Neural progenitor cell (in vitro differentiated cells): ENCODE measurements at regions not wholly inside any gene's neighbourhood (a gene's known extent, or its start where the extent isn't known, plus 50 kb on each side); places are given as distances from the start of the nearest gene placed in this dataset.

Experiments used
- EZH2 ChIP-seq: fragments of 200-600 bp; sonication (generic); IDR thresholded peaks from 2 replicates; pipeline ENCODE4 v1.6.1; 2017; ENCODE audit warnings: antibody characterized with exemption, mild to moderate bottlenecking, moderate library complexity
- TF ChIP-seq, protein P1 (sequence below): fragments of 200-600 bp; sonication (generic); IDR thresholded peaks from 2 replicates; pipeline ENCODE4 v1.5.1; 2017; ENCODE audit warnings: antibody characterized with exemption, mild to moderate bottlenecking

- TF ChIP-seq, protein P1, sequence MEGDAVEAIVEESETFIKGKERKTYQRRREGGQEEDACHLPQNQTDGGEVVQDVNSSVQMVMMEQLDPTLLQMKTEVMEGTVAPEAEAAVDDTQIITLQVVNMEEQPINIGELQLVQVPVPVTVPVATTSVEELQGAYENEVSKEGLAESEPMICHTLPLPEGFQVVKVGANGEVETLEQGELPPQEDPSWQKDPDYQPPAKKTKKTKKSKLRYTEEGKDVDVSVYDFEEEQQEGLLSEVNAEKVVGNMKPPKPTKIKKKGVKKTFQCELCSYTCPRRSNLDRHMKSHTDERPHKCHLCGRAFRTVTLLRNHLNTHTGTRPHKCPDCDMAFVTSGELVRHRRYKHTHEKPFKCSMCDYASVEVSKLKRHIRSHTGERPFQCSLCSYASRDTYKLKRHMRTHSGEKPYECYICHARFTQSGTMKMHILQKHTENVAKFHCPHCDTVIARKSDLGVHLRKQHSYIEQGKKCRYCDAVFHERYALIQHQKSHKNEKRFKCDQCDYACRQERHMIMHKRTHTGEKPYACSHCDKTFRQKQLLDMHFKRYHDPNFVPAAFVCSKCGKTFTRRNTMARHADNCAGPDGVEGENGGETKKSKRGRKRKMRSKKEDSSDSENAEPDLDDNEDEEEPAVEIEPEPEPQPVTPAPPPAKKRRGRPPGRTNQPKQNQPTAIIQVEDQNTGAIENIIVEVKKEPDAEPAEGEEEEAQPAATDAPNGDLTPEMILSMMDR: no peak
- no peak for TF ChIP-seq EZH2
Measured at GRCh38 chrX:44747969-44748368, 95.9 kb upstream of the DUSP21 start.
